ENCODE measurements at regions not wholly inside any gene's neighbourhood (a gene's known extent, or its start where the extent isn't known, plus 50 kb on each side); places are given as distances from the start of the nearest gene placed in this dataset.

DNA sequence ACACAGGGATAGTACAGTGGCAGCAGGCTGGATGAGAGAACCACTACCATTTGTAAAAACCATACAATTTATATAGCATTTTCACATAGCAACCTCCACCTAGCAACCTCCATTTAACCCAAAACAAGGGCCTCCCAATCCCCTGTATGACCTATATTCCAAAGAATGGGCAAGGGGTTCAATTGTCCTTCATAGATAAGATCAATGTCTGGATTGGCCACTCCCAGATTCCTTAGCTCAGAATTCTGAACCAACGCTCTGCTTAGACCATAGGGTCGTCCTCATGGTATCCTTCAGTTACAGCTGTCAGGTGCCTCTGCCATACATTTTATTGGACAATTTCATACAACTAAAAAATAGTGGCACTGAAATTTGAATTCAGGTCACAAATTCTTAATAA, 166.2 kb downstream of the KCTD12 start:
- Histone ChIP-seq H3T11ph (ENCODE audit: low read length) (no peak overlapping the region), H3K79me1 (ENCODE audit: insufficient read depth, low read depth, low read length, poor library complexity, severe bottlenecking) (no peaks in the 10 kb centered on the region), H4K8ac (replicated peaks; ENCODE audit: insufficient read length, low read depth, low read length) (no peak overlapping the region), H2BK120ac (ENCODE audit: low read depth, low read length, poor library complexity, severe bottlenecking) (no peak overlapping the region), H2AFZ (ENCODE audit: low read length) (no peak overlapping the region), H3K18ac (ENCODE audit: insufficient read length, low read depth, low read length) (no peak overlapping the region), H3K14ac (ENCODE audit: insufficient read depth, low read length) (no peak overlapping the region), H3K56ac (ENCODE audit: insufficient read length, low read depth, low read length) (no peak overlapping the region), H4K91ac (ENCODE audit: insufficient read length, low read depth, low read length) (no peak overlapping the region), H3K79me2 (ENCODE audit: insufficient read depth, low read length) (no peaks in the 10 kb centered on the region), H2BK15ac (ENCODE audit: low read depth, low read length) (no peak overlapping the region), H2AK5ac (ENCODE audit: insufficient read length, low read length) (no peak overlapping the region), H3K4me2 (ENCODE audit: insufficient read depth, insufficient read length, low read length) (no peak overlapping the region), H3K23me2 (ENCODE audit: insufficient read length, low read depth, low read length, poor library complexity, severe bottlenecking) (no peaks in the 10 kb centered on the region), H3K23ac (ENCODE audit: insufficient read length, low read depth, low read length) (no peak overlapping the region), H3K4me1 (ENCODE audit: insufficient read depth, low read length) (peaks cover 4% of the 10 kb centered on the region; the same call in 1 of the 2 replicates), H3K9me3 (ENCODE audit: control insufficient read depth, low read depth, low read length) (no peaks in the 10 kb centered on the region), H4K5ac (ENCODE audit: insufficient read length, low read depth, low read length) (no peak overlapping the region), H2BK5ac (ENCODE audit: insufficient read length, low read length) (no peak overlapping the region), H3K9ac (ENCODE audit: extremely low read depth, insufficient read length, low read length) (no peak overlapping the region), H3K27me3 (ENCODE audit: insufficient read depth, low read length) (no peaks in the 10 kb centered on the region), H3K27ac (ENCODE audit: insufficient read length, low read depth, low read length) (no peak overlapping the region), H3K4ac (ENCODE audit: low read depth, low read length) (no peak overlapping the region), H2BK20ac (ENCODE audit: low read depth, low read length, poor library complexity, severe bottlenecking) (no peak overlapping the region), H2BK12ac (ENCODE audit: insufficient read length, low read depth, low read length) (no peak overlapping the region), H4K20me1 (ENCODE audit: control insufficient read depth, insufficient read depth, insufficient read length) (no peaks in the 10 kb centered on the region)
- H3K27me3 Mint-ChIP-seq (ENCODE audit: low read depth), result no peaks in the 10 kb centered on the region
- peaks cover 13 to 14% of the 10 kb centered on the region in 2 experiments for H3K4me1 Mint-ChIP-seq
- no peaks in the 10 kb centered on the region for H3K36me3 Mint-ChIP-seq (ENCODE audit: insufficient read depth in 1 of 3, low read depth in 3 of 3)
- no peak overlapping the region for H3K4me3 Mint-ChIP-seq
- H3K9me3 Mint-ChIP-seq, result no peaks in the 10 kb centered on the region
- TF ChIP-seq, protein P1, sequence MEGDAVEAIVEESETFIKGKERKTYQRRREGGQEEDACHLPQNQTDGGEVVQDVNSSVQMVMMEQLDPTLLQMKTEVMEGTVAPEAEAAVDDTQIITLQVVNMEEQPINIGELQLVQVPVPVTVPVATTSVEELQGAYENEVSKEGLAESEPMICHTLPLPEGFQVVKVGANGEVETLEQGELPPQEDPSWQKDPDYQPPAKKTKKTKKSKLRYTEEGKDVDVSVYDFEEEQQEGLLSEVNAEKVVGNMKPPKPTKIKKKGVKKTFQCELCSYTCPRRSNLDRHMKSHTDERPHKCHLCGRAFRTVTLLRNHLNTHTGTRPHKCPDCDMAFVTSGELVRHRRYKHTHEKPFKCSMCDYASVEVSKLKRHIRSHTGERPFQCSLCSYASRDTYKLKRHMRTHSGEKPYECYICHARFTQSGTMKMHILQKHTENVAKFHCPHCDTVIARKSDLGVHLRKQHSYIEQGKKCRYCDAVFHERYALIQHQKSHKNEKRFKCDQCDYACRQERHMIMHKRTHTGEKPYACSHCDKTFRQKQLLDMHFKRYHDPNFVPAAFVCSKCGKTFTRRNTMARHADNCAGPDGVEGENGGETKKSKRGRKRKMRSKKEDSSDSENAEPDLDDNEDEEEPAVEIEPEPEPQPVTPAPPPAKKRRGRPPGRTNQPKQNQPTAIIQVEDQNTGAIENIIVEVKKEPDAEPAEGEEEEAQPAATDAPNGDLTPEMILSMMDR (conservative IDR thresholded peaks at IDR 0.05), result no peak
- no peak for DNase-seq
- WGBS (ENCODE audit: extremely low coverage, insufficient read length, low lambda C conversion rate), result no CpG with 5 or more reads among the region's 2 CpGs
- no peak overlapping the region for H3K27ac Mint-ChIP-seq
